ENCODE measurements at regions not wholly inside any gene's neighbourhood (a gene's known extent, or its start where the extent isn't known, plus 50 kb on each side); places are given as distances from the start of the nearest gene placed in this dataset.

DNA sequence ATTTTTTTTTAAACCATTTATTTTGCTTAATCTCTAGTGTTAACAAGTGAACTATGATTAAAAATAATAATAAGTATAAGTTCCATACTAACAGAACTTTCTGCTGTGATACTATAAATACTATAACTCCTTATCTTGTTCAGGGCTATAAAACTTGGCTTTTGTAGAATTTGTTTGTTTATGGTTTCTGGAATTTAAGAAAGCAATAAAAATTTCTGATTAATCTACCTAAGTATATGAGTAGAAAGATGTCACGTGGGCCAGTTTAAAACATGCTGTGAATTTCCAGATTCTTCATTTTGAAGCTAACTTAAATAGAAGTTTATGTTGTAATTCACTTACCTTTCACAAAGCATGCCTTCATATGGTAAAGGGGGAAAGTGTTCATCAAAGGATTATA is 1236.3 kb upstream of the ACVR2A start:
- DNase-seq (ENCODE audit: low spot score), result no peak
- TF ChIP-seq, protein P1, sequence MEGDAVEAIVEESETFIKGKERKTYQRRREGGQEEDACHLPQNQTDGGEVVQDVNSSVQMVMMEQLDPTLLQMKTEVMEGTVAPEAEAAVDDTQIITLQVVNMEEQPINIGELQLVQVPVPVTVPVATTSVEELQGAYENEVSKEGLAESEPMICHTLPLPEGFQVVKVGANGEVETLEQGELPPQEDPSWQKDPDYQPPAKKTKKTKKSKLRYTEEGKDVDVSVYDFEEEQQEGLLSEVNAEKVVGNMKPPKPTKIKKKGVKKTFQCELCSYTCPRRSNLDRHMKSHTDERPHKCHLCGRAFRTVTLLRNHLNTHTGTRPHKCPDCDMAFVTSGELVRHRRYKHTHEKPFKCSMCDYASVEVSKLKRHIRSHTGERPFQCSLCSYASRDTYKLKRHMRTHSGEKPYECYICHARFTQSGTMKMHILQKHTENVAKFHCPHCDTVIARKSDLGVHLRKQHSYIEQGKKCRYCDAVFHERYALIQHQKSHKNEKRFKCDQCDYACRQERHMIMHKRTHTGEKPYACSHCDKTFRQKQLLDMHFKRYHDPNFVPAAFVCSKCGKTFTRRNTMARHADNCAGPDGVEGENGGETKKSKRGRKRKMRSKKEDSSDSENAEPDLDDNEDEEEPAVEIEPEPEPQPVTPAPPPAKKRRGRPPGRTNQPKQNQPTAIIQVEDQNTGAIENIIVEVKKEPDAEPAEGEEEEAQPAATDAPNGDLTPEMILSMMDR (conservative IDR thresholded peaks at IDR 0.05; ENCODE audit: low read depth), result no peak
- ChIA-PET CTCF (no interaction called here), POLR2A (ENCODE audit: low non-redundant PET) (no interaction called here)
- H3K27ac ChIP-seq, result no peak overlapping the region

DNA sequence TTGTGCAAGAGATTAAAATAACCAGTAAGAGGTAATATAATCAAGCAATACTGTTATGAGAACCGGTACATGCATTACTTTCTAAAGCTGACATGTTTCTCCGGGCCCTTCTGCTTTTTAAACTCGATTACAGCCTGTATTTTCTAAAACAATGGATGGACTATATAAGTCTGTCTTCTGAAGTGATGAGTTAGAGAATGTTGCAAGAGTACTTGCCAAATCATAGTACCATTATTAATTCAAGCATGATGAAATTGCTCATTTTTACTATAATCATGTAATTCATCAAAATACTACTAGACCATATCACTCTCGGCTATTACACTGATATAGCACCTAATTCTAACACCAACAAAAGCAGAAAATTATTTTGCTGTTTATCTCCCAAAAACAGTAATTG is 1240.3 kb upstream of the ACVR2A start:
- ChIA-PET CTCF (no interaction called here), POLR2A (ENCODE audit: low non-redundant PET) (no interaction called here)

DNA sequence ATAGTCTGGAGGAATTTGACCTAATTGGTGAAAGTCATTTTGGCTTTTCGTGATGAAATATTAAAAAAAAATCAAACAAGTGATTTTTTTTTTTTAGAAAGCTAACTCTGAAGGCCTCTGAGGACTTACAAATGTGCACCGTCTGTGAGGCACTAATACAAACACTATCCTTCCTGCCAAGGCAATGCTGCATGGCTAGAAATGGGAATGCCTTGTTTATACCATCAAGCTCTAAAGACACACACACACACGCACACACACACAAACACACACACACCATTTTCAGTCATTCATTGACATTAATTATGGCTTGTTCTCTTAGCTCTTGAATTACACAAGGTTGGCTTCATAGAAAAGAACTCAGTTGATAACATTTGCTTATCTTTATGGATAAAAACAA is 1242.0 kb upstream of the ACVR2A start:
- DNase-seq (ENCODE audit: low spot score), result no peak
- CTCF ChIA-PET, result interaction anchor here (0.6 kb wide), 1 partner anchor 14 kb away, joined by 3 read pairs; no protein-coding TSS in a partner anchor

More for the DNA sequence above, 1240.3 kb upstream of the ACVR2A start:
- DNase-seq (ENCODE audit: low spot score), result no peak
- TF ChIP-seq, protein P1 (conservative IDR thresholded peaks at IDR 0.05; ENCODE audit: low read depth), result no peak
- H3K27ac ChIP-seq, result no peak overlapping the region

DNA sequence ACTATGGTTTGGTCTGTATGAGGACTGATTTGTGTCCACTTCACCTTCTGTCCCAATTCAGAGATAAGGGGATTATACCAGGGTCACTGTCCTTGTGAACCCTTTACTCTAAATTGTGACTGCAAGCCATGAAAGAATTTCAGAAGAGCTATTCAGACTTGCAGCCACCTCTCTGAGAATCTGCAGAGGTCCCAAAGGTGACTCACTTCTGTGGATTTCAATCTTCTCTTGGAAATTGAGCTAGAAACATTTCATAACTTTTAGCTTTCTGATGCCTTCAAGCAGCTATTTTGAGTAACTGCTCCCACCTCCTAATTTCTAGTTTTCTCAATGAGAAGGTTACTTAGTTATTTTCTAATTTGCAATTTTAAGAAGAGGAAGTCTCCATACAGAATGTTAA is 1242.4 kb upstream of the ACVR2A start:
- ChIA-PET POLR2A (ENCODE audit: low non-redundant PET) (no interaction called here), CTCF (no interaction called here)
- TF ChIP-seq, protein P1 (conservative IDR thresholded peaks at IDR 0.05; ENCODE audit: low read depth), result no peak
- no peak overlapping the region for H3K27ac ChIP-seq
- DNase-seq (ENCODE audit: low spot score), result no peak

More for the DNA sequence above, 1242.0 kb upstream of the ACVR2A start:
- POLR2A ChIA-PET (ENCODE audit: low non-redundant PET), result no interaction called here
- H3K27ac ChIP-seq, result no peak overlapping the region
- TF ChIP-seq, protein P1 (conservative IDR thresholded peaks at IDR 0.05; ENCODE audit: low read depth), result no peak

DNA sequence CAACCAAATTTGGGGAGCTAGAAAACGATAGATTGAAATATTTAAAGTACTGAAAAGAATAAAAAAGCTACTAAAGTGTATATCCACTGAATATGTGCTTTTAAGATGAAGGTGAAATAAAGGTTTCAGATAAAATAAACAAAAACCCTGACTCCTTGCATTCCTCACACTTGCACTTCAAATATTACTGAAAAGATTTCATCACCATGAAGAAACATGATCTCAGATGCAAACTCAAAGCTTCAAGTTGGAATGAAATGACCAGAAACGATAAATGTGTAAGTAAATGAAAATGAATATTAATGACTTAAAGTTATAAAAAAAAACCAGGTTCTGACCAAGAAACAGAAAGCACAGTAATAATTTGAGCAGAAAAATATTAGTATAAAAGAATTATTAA is 1246.0 kb upstream of the ACVR2A start:
- CTCF ChIA-PET, result interaction anchor here (0.7 kb wide), 1 partner anchor 54 kb away, joined by 3 read pairs; no protein-coding TSS in a partner anchor
- no peak for DNase-seq (ENCODE audit: low spot score)
- no peak overlapping the region for H3K27ac ChIP-seq
- TF ChIP-seq, protein P1 (conservative IDR thresholded peaks at IDR 0.05; ENCODE audit: low read depth), result no peak
- POLR2A ChIA-PET (ENCODE audit: low non-redundant PET), result no interaction called here

DNA sequence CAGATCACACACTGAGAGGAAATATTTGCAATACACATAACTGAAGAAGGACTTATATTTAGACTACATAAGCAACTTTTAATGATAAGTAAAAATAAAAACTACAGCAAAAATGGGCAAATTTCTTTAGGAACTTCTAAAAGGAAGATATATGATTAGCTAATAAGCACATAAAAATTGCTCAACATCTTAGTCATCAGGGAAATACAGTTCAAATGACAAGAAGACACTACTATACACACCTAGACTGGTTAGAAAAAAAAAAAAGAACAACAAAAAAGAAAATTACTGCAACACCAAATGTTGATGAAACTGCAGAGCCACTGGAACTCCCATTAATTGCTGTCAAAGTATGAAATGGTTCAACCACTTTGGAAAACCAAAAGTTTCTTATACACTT is 1247.5 kb upstream of the ACVR2A start:
- ChIA-PET POLR2A (ENCODE audit: low non-redundant PET) (no interaction called here), CTCF (interaction anchor here (0.7 kb wide), 1 partner anchor 885 kb away, joined by 3 read pairs; no protein-coding TSS in a partner anchor)
- TF ChIP-seq, protein P1 (conservative IDR thresholded peaks at IDR 0.05; ENCODE audit: low read depth), result no peak
- peak; percentile 8 for DNase-seq (ENCODE audit: low spot score)
- no peak overlapping the region for H3K27ac ChIP-seq

DNA sequence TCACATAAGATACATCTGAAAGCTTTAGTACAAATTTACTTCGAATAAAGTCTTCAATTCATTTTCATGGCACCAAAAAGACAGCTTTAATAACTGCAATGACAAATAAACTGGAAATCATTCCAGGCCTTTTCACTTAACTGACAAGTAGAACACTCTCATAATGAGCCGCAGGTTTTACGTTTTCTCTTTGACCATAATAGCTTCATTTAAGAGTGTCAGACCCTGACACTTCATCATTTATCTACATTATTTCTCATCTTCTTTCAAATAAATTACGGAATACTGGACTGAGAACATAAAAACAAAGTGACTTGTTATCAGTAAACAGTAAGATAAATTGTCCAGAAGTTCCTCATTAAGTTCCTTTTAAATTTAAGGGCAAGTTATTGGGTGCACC is 1252.9 kb upstream of the ACVR2A start:
- no peak overlapping the region for H3K27ac ChIP-seq
- POLR2A ChIA-PET (ENCODE audit: low non-redundant PET), result no interaction called here
- no peak for DNase-seq (ENCODE audit: low spot score)
- TF ChIP-seq, protein P1 (conservative IDR thresholded peaks at IDR 0.05; ENCODE audit: low read depth), result no peak
- CTCF ChIA-PET, result no interaction called here
